ENCODE measurements at regions not wholly inside any gene's neighbourhood (a gene's known extent, or its start where the extent isn't known, plus 50 kb on each side); places are given as distances from the start of the nearest gene placed in this dataset.

- TF ChIP-seq TAF1 (IDR thresholded peaks at IDR 0.05; ENCODE audit: borderline replicate concordance, insufficient read depth, low read length), result no peak
- TF ChIP-seq POLR2AphosphoS5 (IDR thresholded peaks at IDR 0.05; ENCODE audit: low read depth, low read length), result no peak
- no peak for TF ChIP-seq FOXP2 (optimal IDR thresholded peaks at IDR 0.05; ENCODE audit: borderline replicate concordance, extremely low read depth, extremely low read length, insufficient read depth)
- no peak for TF ChIP-seq REST (IDR thresholded peaks at IDR 0.05; ENCODE audit: insufficient read depth in 1 of 2, low read depth in 2 of 2, low read length in 2 of 2)
- no peak for TF ChIP-seq SIN3A (IDR thresholded peaks at IDR 0.05; ENCODE audit: borderline replicate concordance, insufficient read depth, low read length)
Observed at GRCh38 chr6:170092826-170093225, 198.1 kb downstream of the DLL1 start.

DNA sequence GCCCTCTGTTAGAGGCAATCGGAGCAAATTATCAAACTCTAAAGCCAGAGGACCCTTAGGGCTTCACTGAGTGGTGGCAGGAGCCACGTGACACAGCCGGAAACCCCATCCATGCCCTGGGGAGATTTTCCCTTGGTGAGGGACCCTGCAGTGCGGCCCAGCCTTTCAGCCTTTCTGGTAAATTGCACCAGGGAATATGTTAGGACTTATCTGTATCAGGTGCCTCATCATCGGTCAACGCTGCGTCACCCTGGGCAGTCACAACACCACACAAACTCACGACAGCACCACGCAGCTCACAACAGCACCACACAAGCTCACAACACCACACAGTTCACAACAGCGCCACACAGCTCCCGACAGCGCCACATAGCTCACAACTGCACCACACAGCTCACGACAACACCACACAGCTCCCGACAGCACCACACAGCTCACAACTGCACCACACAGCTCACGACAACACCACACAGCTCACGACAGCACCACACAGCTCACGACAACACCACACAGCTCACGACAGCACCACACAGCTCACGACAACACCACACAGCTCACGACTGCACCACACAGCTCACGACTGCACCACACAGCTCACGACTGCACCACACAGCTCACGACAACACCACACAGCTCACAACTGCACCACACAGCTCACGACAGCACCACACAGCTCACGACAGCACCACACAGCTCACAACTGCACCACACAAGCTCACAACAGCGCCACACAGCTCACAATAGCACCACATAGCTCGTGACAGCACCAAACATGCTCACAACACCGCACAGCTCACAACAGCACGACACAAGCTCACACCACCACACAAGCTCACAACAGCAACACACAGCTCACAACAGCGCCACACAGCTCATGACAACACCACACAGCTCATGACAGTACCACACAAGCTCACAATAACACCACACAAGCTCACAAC is 199.0 kb downstream of the DLL1 start:
- TF ChIP-seq REST (IDR thresholded peaks at IDR 0.05; ENCODE audit: insufficient read depth in 1 of 2, low read depth in 2 of 2, low read length in 2 of 2) (no peak), TAF1 (IDR thresholded peaks at IDR 0.05; ENCODE audit: borderline replicate concordance, insufficient read depth, low read length) (no peak), FOXP2 (optimal IDR thresholded peaks at IDR 0.05; ENCODE audit: borderline replicate concordance, extremely low read depth, extremely low read length, insufficient read depth) (no peak), POLR2AphosphoS5 (IDR thresholded peaks at IDR 0.05; ENCODE audit: low read depth, low read length) (no peak), SIN3A (IDR thresholded peaks at IDR 0.05; ENCODE audit: borderline replicate concordance, insufficient read depth, low read length) (no peak)

GRCh38 chr6:170091000-170091638 is 199.8 kb downstream of the DLL1 start:
- no peak for TF ChIP-seq SIN3A (IDR thresholded peaks at IDR 0.05; ENCODE audit: borderline replicate concordance, insufficient read depth, low read length)
- no peak for TF ChIP-seq POLR2AphosphoS5 (IDR thresholded peaks at IDR 0.05; ENCODE audit: low read depth, low read length)
- no peak for TF ChIP-seq TAF1 (IDR thresholded peaks at IDR 0.05; ENCODE audit: borderline replicate concordance, insufficient read depth, low read length)
- no peak for TF ChIP-seq FOXP2 (optimal IDR thresholded peaks at IDR 0.05; ENCODE audit: borderline replicate concordance, extremely low read depth, extremely low read length, insufficient read depth)
- no peak for TF ChIP-seq REST (IDR thresholded peaks at IDR 0.05; ENCODE audit: insufficient read depth in 1 of 2, low read depth in 2 of 2, low read length in 2 of 2)

GRCh38 chr6:170090561-170090960 is 200.3 kb downstream of the DLL1 start:
- no peak for TF ChIP-seq POLR2AphosphoS5 (IDR thresholded peaks at IDR 0.05; ENCODE audit: low read depth, low read length)
- TF ChIP-seq REST (IDR thresholded peaks at IDR 0.05; ENCODE audit: insufficient read depth in 1 of 2, low read depth in 2 of 2, low read length in 2 of 2), result no peak
- TF ChIP-seq FOXP2 (optimal IDR thresholded peaks at IDR 0.05; ENCODE audit: borderline replicate concordance, extremely low read depth, extremely low read length, insufficient read depth), result no peak
- TF ChIP-seq SIN3A (IDR thresholded peaks at IDR 0.05; ENCODE audit: borderline replicate concordance, insufficient read depth, low read length), result no peak
- TF ChIP-seq TAF1 (IDR thresholded peaks at IDR 0.05; ENCODE audit: borderline replicate concordance, insufficient read depth, low read length), result no peak
